HG02938 (cell line): ENCODE measurements at regions not wholly inside any gene's neighbourhood (a gene's known extent, or its start where the extent isn't known, plus 50 kb on each side); places are given as distances from the start of the nearest gene placed in this dataset.
"Not testable (repeated sequence)": the region's sequence is repeated elsewhere in the genome, so short reads cannot be mapped to it uniquely, and the experiment has no call there.

Experiments
- ATAC-seq: cut with Tn5 transposase; IDR thresholded peaks from one replicate; pipeline ENCODE4 v1.9.1; 2021; ENCODE audit warnings: mild to moderate bottlenecking, moderate library complexity; ENCODE audit not compliant: unreplicated experiment

- ATAC-seq: no peak
Observed at GRCh38 chr14:65153101-65153500, 50.8 kb upstream of the MAX start.

- ATAC-seq: no peak
Observed at GRCh38 chr14:65156568-65157366, 54.5 kb upstream of the MAX start.

- peak; percentile 86 for ATAC-seq
Observed at GRCh38 chr14:65159281-65160062, 57.2 kb upstream of the MAX start.

GRCh38 chr14:65160091-65160490, 57.8 kb upstream of the MAX start:
- no peak for ATAC-seq

- ATAC-seq: no peak
Observed at GRCh38 chr14:65162031-65162430, 59.7 kb upstream of the MAX start.

- no peak for ATAC-seq
Observed at GRCh38 chr14:65164068-65164824, 61.9 kb upstream of the MAX start.

GRCh38 chr14:65164825-65165135, 62.5 kb upstream of the MAX start:
- no peak for ATAC-seq

- ATAC-seq: no peak
Observed at GRCh38 chr14:65167072-65167645, 64.8 kb upstream of the MAX start.

- ATAC-seq: no peak
Observed at GRCh38 chr14:65168840-65169239, 66.5 kb upstream of the MAX start.

GRCh38 chr14:65169351-65169750, 67.0 kb upstream of the MAX start:
- ATAC-seq: peak; percentile 88

- no peak for ATAC-seq
Observed at GRCh38 chr14:65170318-65170717, 68.0 kb upstream of the MAX start.

- ATAC-seq: peak; percentile 45
Observed at GRCh38 chr14:65170768-65171507, 68.6 kb upstream of the MAX start.

- ATAC-seq: no peak
Observed at GRCh38 chr14:65173973-65174693, 71.8 kb upstream of the MAX start.

GRCh38 chr14:65174783-65175182, 72.5 kb upstream of the MAX start:
- ATAC-seq: no peak

- ATAC-seq: no peak
Observed at GRCh38 chr14:65177551-65177950, 75.2 kb upstream of the MAX start.

- not testable (repeated sequence) for ATAC-seq
Observed at GRCh38 chr14:65179231-65179630, 76.9 kb upstream of the MAX start.

- peak; percentile 92 for ATAC-seq
Observed at GRCh38 chr14:65179918-65180724, 77.8 kb upstream of the MAX start.

GRCh38 chr14:65180725-65181025, 78.4 kb upstream of the MAX start:
- ATAC-seq: no peak

- no peak for ATAC-seq
Observed at GRCh38 chr14:65184032-65184764, 81.9 kb upstream of the MAX start.
